WTC11 (cell line): ENCODE measurements at regions not wholly inside any gene's neighbourhood (a gene's known extent, or its start where the extent isn't known, plus 50 kb on each side); places are given as distances from the start of the nearest gene placed in this dataset.
A peak's percentile ranks its signal among the peaks of the same experiment; 100 is the strongest.

Experiments used
- CTCF ChIP-seq: fragments of 200-600 bp; IDR thresholded peaks from 2 replicates; pipeline ENCODE4 v1.8.0; 2022; ENCODE audit warnings: antibody characterized with exemption
- ESRRA ChIP-seq: sonication (generic); formaldehyde crosslinking; IDR thresholded peaks from 2 replicates; pipeline ENCODE4 v1.8.1; 2022; ENCODE audit warnings: mild to moderate bottlenecking, missing genetic modification reagents, borderline replicate concordance
- KAT7 ChIP-seq: sonication (generic); formaldehyde crosslinking; IDR thresholded peaks from 2 replicates; pipeline ENCODE4 v1.8.1; 2023; ENCODE audit warnings: missing genetic modification reagents, mild to moderate bottlenecking, borderline replicate concordance
- MAX ChIP-seq: sonication (generic); formaldehyde crosslinking; IDR thresholded peaks from 2 replicates; pipeline ENCODE4 v1.8.0; 2022; ENCODE audit warnings: mild to moderate bottlenecking, missing genetic modification reagents
- MXD4 ChIP-seq: fragments of 250-450 bp; sonication (Bioruptor Pico); IDR thresholded peaks from 2 replicates; pipeline ENCODE4 v1.8.0; 2021; ENCODE audit warnings: mild to moderate bottlenecking, moderate library complexity, borderline replicate concordance
- USF1 ChIP-seq: sonication (generic); formaldehyde crosslinking; IDR thresholded peaks from 2 replicates; pipeline ENCODE4 v1.8.0; 2022; ENCODE audit warnings: mild to moderate bottlenecking, missing genetic modification reagents
- USF2 ChIP-seq: sonication (generic); formaldehyde crosslinking; IDR thresholded peaks from 2 replicates; pipeline ENCODE4 v1.8.1; 2023; ENCODE audit warnings: mild to moderate bottlenecking, missing genetic modification reagents, moderate library complexity

GRCh38 chr14:89495718-89496117 lies 78.7 kb upstream of the FOXN3 start:
- TF ChIP-seq CTCF (no peak), KAT7 (no peak), MAX (CRISPR knock-in tag) (no peak), USF1 (CRISPR knock-in tag) (no peak), MXD4 (CRISPR knock-in tag) (no peak), ESRRA (no peak), USF2 (peak; percentile 66)
